ENCODE measurements at regions not wholly inside any gene's neighbourhood (a gene's known extent, or its start where the extent isn't known, plus 50 kb on each side); places are given as distances from the start of the nearest gene placed in this dataset.

- Histone ChIP-seq H3K4me3 (no peak overlapping the region), H3K4me1 (no peaks in the 10 kb centered on the region), H3K9me3 (no peaks in the 10 kb centered on the region), H3K27ac (no peak overlapping the region), H3K36me3 (replicated peaks in 1 of 2; ENCODE audit: insufficient read depth in 1 of 2, low read depth in 2 of 2) (no peaks in the 10 kb centered on the region), H3K27me3 (no peaks in the 10 kb centered on the region)
- DNase-seq: no peak
- no peak for ATAC-seq
- intact Hi-C loops (cut with DNase I): no loop called here
- no peak for TF ChIP-seq CTCF (IDR thresholded peaks at IDR 0.05)
- 39 to 74% methylated on average over 4 of the region's 4 CpGs for WGBS, 2 donors
Measured at GRCh38 chr1:57799490-57800115, 375.7 kb upstream of the DAB1 start.

- DNase-seq (no peak), ATAC-seq (no peak)
- intact Hi-C loops (cut with DNase I): no loop called here
- 19 to 27% methylated on average over 1 of the region's 1 CpG for WGBS, 2 donors
- H3K36me3 ChIP-seq (replicated peaks in 1 of 2; ENCODE audit: insufficient read depth in 1 of 2, low read depth in 2 of 2): no peaks in the 10 kb centered on the region
- no peaks in the 10 kb centered on the region for H3K27me3 ChIP-seq
- H3K4me3 ChIP-seq: no peak overlapping the region
- H3K27ac ChIP-seq: no peak overlapping the region
- no peaks in the 10 kb centered on the region for H3K4me1 ChIP-seq
- no peaks in the 10 kb centered on the region for H3K9me3 ChIP-seq
- no peak for TF ChIP-seq CTCF (IDR thresholded peaks at IDR 0.05)
- TF ChIP-seq POLR2A (IDR thresholded peaks at IDR 0.05): no peak
Measured at GRCh38 chr1:57798543-57798942, 374.7 kb upstream of the DAB1 start.

DNA sequence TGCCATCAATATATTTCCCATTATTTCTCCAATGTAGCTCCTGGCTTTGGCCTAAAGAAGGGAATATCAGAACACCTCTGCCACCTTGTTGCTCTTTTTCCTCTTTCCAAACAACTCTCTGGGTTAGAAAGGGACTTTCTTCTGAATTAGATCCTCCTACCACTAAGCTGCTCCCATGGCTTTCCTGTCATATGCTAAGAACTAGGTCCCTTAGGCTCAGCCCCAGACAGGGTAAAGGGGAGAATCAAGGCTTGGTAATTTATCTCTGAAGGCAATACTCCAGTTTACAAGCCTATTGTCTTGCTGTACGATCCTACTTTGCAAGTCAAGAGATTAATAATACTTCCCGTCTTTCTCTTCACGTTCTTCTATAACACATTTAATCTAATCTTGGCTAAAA, 373.2 kb upstream of the DAB1 start:
- Histone ChIP-seq H3K36me3 (replicated peaks in 1 of 2; ENCODE audit: insufficient read depth in 1 of 2, low read depth in 2 of 2) (no peaks in the 10 kb centered on the region), H3K27ac (no peak overlapping the region), H3K27me3 (no peaks in the 10 kb centered on the region), H3K9me3 (no peaks in the 10 kb centered on the region), H3K4me1 (no peaks in the 10 kb centered on the region), H3K4me3 (no peak overlapping the region)
- 49% methylated on average over 3 of the region's 3 CpGs for WGBS, 2 donors
- no peak for DNase-seq
- intact Hi-C loops (cut with DNase I): no loop called here
- TF ChIP-seq POLR2A (IDR thresholded peaks at IDR 0.05): no peak
- TF ChIP-seq CTCF (IDR thresholded peaks at IDR 0.05): no peak
- no peak for ATAC-seq

DNA sequence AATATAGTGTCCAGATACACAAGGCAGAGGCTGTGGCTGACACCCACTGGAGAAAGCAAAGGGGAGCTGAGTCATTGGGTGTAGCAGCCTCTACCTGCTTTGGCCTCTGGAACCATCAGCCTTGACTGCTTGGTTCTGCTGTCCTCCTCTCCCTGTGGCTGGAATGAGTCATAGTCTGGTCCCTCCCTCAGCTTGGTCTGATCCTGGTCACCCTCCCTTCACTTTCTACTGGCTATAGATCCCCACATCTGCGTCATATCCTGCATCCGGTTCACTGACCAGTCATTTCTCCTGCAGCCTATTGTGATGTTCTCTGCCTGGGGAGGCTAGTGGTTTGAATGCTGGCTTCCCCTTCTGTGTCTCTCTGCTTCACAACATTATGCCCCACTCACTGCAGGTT, 372.8 kb upstream of the DAB1 start:
- H3K4me3 ChIP-seq: no peak overlapping the region
- H3K9me3 ChIP-seq: no peaks in the 10 kb centered on the region
- TF ChIP-seq POLR2A (IDR thresholded peaks at IDR 0.05): no peak
- TF ChIP-seq CTCF (IDR thresholded peaks at IDR 0.05): no peak
- H3K4me1 ChIP-seq: no peaks in the 10 kb centered on the region
- ATAC-seq (no peak), DNase-seq (no peak)
- 83 to 84% methylated on average over 2 of the region's 2 CpGs for WGBS, 2 donors
- H3K27me3 ChIP-seq: no peaks in the 10 kb centered on the region
- no peaks in the 10 kb centered on the region for H3K36me3 ChIP-seq (replicated peaks in 1 of 2; ENCODE audit: insufficient read depth in 1 of 2, low read depth in 2 of 2)
- intact Hi-C loops (cut with DNase I): no loop called here
- no peak overlapping the region for H3K27ac ChIP-seq

DNA sequence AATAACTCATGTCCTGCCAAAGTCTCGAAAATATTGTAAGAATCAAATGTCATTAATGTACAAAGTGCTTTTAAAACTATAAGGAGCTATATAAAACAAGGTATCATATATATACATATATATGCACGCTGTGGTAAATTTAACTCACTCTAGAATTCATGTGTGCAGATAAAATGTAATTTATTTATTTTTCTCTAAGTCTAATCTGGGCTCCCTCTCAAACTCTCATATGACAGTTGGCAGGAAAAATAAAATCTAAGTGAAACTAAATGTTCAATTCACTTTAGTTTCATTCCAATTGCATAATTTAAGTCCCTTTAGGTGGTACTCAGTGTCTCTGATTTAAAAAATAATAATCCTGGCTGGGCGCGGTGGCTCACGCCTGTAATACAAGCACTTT, 372.0 kb upstream of the DAB1 start:
- no peak for DNase-seq
- ATAC-seq: no peak
- H3K9me3 ChIP-seq: no peaks in the 10 kb centered on the region
- intact Hi-C loops (cut with DNase I): no loop called here
- 87 to 92% methylated on average over 5 of the region's 5 CpGs for WGBS, 2 donors
- TF ChIP-seq POLR2A (IDR thresholded peaks at IDR 0.05): no peak
- TF ChIP-seq CTCF (IDR thresholded peaks at IDR 0.05): no peak
- H3K4me3 ChIP-seq: no peak overlapping the region
- no peaks in the 10 kb centered on the region for H3K4me1 ChIP-seq
- no peak overlapping the region for H3K27ac ChIP-seq
- no peaks in the 10 kb centered on the region for H3K27me3 ChIP-seq
- H3K36me3 ChIP-seq (replicated peaks in 1 of 2; ENCODE audit: insufficient read depth in 1 of 2, low read depth in 2 of 2): no peaks in the 10 kb centered on the region

Data from body of pancreas (tissue), 4 donors.